Activated T-cell treated with anti-CD3 and anti-CD28 coated beads, Interleukin-2, amount 50 U/mL, for 72 hours (primary cell): ENCODE measurements at regions not wholly inside any gene's neighbourhood (a gene's known extent, or its start where the extent isn't known, plus 50 kb on each side); places are given as distances from the start of the nearest gene placed in this dataset.

Experiments
- ATAC-seq, 2 donors: fragments of 150-1000 bp; cut with Tn5 transposase; replicated peaks in 1 of 2; 2 replicates each; pipeline ENCODE4 v1.10.0; 2021; ENCODE audit warnings: moderate library complexity in 2 of 2, mild to moderate bottlenecking in 1 of 2
- DNase-seq, 2 donors: peaks; one replicate each; pipeline ENCODE4 v3.0.0; 2021 to 2022; ENCODE audit warnings: mixed read lengths in 1 of 2
- H3K27ac Mint-ChIP-seq: one replicate; pipeline ENCODE4 v1.8.0; 2022; ENCODE audit warnings: mild to moderate bottlenecking, moderate library complexity, mixed read lengths
- H3K27me3 Mint-ChIP-seq: one replicate; pipeline ENCODE4 v1.8.0; 2022; ENCODE audit warnings: low read depth, mixed read lengths
- H3K36me3 Mint-ChIP-seq, 2 donors: one replicate each; pipeline ENCODE4 v1.8.0; 2022; ENCODE audit warnings: mixed read lengths in 2 of 2, mild to moderate bottlenecking in 1 of 2; ENCODE audit not compliant: insufficient read depth in 2 of 2
- H3K4me1 Mint-ChIP-seq: one replicate; pipeline ENCODE4 v1.8.0; 2022; ENCODE audit warnings: low read depth, mixed read lengths
- H3K4me3 Mint-ChIP-seq, 2 donors: one replicate each; pipeline ENCODE4 v1.8.0; 2022; ENCODE audit warnings: mild to moderate bottlenecking in 2 of 2, mixed read lengths in 2 of 2, moderate library complexity in 2 of 2
- H3K9me3 Mint-ChIP-seq, 2 donors: one replicate each; pipeline ENCODE4 v1.8.0; 2022; ENCODE audit warnings: mixed read lengths in 2 of 2

DNA sequence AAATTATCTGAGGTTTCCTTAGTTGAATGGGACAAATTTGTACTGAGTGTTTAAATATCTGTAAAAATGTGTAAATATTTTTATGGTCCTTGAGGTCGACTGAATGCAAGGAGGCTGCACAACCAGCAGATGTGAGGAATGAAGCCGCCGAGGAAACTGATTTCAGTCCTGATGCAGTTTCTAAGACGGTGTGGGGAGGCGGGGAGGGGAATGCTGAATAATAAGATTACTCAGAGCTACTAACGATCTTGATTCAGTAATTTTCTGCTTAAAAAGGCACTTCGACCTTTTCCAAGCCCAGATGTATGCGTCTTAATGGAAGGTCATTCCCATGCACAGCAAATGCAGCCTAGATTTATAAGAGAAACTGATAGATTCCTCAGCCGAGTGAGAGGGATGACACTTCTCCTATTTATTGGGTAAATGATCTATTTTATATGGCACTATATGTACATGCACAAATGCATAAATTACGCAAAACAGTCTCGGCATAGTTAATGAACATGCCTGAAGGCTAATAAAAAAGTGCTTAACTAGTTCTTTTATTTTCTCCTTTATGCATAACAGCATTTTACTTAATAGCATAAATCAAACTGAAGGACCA is 167.6 kb upstream of the PITRM1 start:
- Mint-ChIP-seq H3K9me3 (no peaks in the 10 kb centered on the region), H3K27ac (no peak overlapping the region), H3K4me1 (no peaks in the 10 kb centered on the region), H3K27me3 (peaks cover 18% of the 10 kb centered on the region), H3K36me3 (no peaks in the 10 kb centered on the region), H3K4me3 (no peak overlapping the region)
- ATAC-seq (no peak), DNase-seq (no peak)

DNA sequence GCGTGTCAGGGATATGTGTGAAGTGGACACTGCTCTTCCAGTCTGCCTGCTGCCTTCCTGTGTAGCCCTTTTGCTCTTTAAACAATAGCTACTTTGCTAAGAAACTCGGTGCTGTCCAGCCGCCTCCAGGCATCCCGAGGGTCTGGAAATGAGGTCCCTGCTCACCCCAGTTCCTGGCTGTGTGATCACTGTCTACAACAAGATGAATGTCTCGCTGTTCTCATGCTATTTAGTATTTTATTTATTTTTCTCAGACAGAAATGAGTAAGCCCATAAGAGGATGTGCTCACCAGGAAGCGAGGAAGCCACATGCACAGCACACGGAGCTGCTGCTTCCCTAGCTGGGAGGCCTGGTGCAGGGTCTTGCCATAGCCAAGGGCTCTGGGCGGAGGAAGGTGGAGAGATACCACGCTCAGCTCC is 167.0 kb upstream of the PITRM1 start:
- Mint-ChIP-seq H3K27me3 (peaks cover 11% of the 10 kb centered on the region), H3K9me3 (no peaks in the 10 kb centered on the region), H3K4me1 (no peaks in the 10 kb centered on the region), H3K4me3 (no peak overlapping the region), H3K27ac (no peak overlapping the region), H3K36me3 (no peaks in the 10 kb centered on the region)
- DNase-seq (no peak), ATAC-seq (no peak)

DNA sequence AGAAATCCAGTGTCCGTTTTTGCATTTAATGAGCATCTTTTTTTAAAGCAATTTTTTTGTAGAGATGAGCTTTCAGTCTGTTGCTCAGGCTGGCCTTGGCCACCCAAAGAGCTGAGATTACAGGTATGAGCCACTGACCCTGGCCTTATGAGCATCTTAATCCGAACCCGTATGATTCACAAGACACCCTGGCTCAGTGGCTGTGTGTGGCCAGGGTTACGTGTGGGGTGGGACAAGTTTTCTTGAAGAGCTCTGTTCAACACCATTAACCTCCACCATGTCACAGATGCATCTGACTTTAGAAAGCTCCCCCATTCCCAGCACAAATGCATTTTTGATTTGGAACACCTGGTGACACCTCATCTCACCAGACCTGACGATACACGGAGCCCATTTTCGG is 166.5 kb upstream of the PITRM1 start:
- DNase-seq (no peak), ATAC-seq (no peak)
- Mint-ChIP-seq H3K9me3 (no peaks in the 10 kb centered on the region), H3K4me1 (no peaks in the 10 kb centered on the region), H3K27me3 (peaks cover 11% of the 10 kb centered on the region), H3K27ac (no peak overlapping the region), H3K36me3 (no peaks in the 10 kb centered on the region), H3K4me3 (no peak overlapping the region)

DNA sequence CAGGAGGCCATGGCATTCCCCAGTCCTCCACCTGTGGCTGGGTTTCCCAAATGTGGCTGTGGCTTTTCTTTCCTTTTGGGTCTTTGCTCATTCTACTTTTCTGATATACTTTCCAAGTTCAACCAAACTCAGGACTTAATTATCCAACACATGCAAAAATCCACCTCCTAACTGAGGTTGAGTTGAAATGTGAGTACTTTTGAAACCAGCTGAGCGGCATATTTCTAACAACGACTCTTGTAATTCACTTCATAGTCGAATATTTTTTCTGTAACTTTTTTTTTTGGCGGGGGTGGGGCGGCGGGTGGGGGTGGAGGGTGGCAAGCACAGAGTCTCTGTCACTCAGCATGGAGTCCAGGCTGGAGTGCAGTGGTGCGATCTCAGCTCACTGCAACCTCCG is 165.2 kb upstream of the PITRM1 start:
- Mint-ChIP-seq H3K9me3 (no peaks in the 10 kb centered on the region), H3K4me3 (no peak overlapping the region), H3K27ac (no peak overlapping the region), H3K4me1 (no peaks in the 10 kb centered on the region), H3K36me3 (no peaks in the 10 kb centered on the region), H3K27me3 (peaks cover 19% of the 10 kb centered on the region)
- ATAC-seq = no peak
- no peak for DNase-seq

DNA sequence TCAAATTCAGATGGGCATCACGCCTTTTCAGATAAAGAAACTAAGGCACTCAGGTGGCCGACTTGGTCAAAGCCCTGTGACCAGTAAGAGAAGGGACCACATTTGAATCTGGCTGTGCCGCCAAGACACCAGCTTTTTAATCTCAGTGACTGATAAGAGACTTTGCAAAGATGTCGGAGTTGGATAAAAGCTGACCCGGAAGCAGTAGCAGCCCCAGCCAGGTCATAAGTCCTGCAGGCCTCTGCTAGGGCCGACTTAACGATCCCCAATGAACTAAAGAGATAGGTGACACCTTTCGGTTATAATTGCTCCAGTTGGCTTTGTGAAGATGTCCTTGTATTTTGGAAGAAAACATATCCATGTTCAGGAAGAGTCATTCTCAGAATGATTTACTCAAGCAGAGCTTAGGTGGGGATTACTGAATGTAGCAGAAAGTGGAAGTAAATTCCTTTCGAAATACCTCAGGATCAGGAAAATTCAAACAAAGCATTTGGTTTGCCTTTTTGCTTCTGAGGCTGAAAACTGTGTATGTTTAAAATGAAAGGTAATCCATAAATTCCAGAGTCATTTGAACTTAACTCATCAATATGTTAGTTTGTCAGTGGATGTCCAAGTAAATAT is 164.2 kb upstream of the PITRM1 start:
- no peaks in the 10 kb centered on the region for H3K9me3 Mint-ChIP-seq
- H3K36me3 Mint-ChIP-seq = no peaks in the 10 kb centered on the region
- no peak for ATAC-seq
- no peaks in the 10 kb centered on the region for H3K4me1 Mint-ChIP-seq
- H3K27ac Mint-ChIP-seq = no peak overlapping the region
- peaks cover 19% of the 10 kb centered on the region for H3K27me3 Mint-ChIP-seq
- no peak overlapping the region for H3K4me3 Mint-ChIP-seq
- DNase-seq = no peak

DNA sequence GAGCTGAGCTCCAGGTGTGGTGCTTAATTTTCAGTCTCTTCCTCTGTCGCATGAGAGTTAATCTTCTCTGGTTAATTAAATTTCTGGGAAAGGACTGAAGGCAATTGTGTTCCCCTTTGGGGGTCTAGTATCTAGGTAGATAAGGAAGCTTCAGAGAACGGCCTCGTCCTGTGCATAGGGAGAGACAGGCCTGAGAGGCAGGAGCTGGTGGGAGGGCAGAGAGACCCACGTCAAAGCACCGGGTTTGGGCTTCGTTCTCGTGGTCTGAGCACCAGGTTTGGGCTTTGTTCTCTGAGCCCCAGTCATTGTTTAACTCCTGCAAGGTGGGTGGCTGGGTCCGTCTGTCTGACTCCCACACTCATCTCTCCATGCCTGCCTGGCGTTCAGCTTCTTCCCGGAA is 160.8 kb upstream of the PITRM1 start:
- Mint-ChIP-seq H3K4me1 (no peaks in the 10 kb centered on the region), H3K36me3 (no peaks in the 10 kb centered on the region), H3K27me3 (peaks cover 21% of the 10 kb centered on the region), H3K4me3 (no peak overlapping the region), H3K9me3 (no peaks in the 10 kb centered on the region), H3K27ac (no peak overlapping the region)
- ATAC-seq (no peak), DNase-seq (no peak)

DNA sequence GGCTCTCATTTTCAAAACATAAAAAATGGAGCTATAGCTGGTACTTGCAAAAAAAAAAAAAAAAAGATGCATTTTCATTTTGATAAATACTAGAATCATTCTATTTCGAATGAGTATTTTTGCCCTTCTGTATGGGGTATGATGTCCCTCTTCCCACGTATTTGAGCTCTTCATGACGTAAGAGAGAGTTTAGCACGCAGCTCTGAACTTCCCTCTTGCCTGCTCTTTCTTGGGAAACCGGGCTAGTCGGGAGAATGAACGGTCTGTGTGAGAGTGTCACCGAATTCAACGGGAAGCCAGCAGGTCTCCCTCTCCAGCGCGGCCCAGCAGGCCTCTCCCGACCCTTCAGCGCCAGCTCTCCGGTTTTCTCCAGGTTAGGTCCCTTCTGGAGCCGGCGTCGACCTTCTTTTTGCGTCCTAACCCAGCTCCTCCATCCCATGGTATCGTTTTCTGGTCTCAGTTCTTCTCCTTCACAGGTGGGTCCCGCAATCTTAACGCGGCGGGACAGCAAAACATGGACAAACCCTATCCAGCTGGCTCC is 159.2 kb upstream of the PITRM1 start:
- Mint-ChIP-seq H3K9me3 (no peaks in the 10 kb centered on the region), H3K27me3 (peaks cover 21% of the 10 kb centered on the region)

DNA sequence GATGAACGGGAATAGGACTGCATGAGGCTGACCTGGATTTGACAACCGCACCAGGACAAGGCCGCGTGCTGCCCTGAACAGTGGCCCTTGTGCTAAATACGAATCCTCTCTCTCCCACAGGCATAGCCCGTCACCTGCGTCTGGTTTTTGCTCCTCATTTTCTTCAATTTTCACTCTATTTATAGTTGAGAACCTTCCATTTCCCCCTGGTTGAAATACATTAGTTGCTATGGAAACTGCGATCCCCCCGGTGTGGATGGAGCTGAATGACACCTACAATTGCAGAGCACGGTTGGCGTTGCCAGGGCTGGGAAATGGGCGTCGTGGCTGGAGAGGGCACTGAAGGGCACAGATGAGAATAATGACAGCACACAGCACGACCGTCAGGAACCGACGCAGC is 158.6 kb upstream of the PITRM1 start:
- no peak for ATAC-seq
- no peaks in the 10 kb centered on the region for H3K36me3 Mint-ChIP-seq

More for the DNA sequence above, 159.2 kb upstream of the PITRM1 start:
- H3K4me3 Mint-ChIP-seq = no peak overlapping the region
- ATAC-seq (no peak), DNase-seq (no peak)
- H3K27ac Mint-ChIP-seq = no peak overlapping the region
- no peaks in the 10 kb centered on the region for H3K4me1 Mint-ChIP-seq
- no peaks in the 10 kb centered on the region for H3K36me3 Mint-ChIP-seq

DNA sequence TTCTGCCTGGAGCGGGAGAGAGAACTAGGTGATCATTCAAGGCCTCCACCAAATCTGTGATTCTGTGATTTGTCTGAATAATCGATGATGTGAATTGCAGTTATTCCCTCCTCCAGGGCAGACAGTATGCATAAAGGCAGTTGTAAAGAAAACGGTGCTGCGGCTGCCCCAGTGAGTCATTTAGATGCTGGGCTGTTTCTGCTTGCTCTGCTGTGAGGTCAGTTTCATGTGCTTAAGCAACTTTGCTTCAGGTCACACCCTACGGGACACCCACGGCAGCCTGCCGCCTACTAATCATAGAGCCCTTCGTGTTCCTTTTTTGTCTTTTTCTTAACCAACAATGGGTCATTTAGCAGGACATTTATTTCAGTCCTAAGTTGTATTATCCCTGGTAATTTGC is 158.1 kb upstream of the PITRM1 start:
- no peak for DNase-seq
- Mint-ChIP-seq H3K36me3 (no peaks in the 10 kb centered on the region), H3K4me3 (no peak overlapping the region), H3K27ac (no peak overlapping the region), H3K9me3 (no peaks in the 10 kb centered on the region), H3K27me3 (peaks cover 21% of the 10 kb centered on the region), H3K4me1 (no peaks in the 10 kb centered on the region)
- peak in 1 of 2 donors; percentile 30 for ATAC-seq

More for the DNA sequence above, 158.6 kb upstream of the PITRM1 start:
- H3K27me3 Mint-ChIP-seq = peaks cover 21% of the 10 kb centered on the region
- no peaks in the 10 kb centered on the region for H3K4me1 Mint-ChIP-seq
- no peaks in the 10 kb centered on the region for H3K9me3 Mint-ChIP-seq
- no peak overlapping the region for H3K27ac Mint-ChIP-seq
- H3K4me3 Mint-ChIP-seq = no peak overlapping the region
- DNase-seq = no peak

DNA sequence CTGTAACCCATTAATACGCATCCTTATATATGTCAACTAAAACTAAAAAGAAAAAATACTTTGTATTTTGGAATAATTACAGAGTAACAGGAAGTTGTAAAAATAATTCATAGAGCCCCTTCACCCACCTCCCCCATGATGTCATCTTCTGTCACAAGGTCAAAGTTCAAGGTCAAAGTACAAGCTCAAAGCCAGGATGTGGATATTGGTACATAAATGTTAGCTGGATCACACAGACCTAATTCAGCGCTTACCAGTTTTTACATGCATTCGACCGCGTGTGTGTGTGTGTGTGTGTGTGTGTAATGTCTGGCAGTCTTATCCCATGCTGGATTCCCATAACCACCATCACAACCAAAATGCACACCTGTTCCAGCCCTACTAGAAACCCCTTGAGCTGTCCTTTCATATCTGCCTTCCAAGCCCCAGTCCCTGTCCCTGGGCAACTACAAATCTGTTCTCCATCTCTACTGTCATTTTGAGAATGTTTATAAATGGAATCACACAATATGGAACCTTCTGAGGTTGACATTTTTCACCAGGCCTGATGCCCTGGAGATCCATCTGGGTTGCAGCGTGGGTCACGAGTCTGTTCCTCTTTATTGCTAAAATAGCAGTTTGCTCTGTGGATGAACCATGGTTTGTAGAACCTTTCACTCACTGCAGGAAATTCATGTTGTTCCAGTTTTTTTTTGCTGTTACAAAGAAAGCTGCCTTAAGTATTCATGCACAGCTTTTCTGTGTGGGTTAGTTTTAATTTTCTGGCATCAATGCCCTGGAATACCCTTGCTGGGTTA is 153.6 kb upstream of the PITRM1 start:
- H3K27ac Mint-ChIP-seq = no peak overlapping the region
- peaks cover 7% of the 10 kb centered on the region for H3K27me3 Mint-ChIP-seq
- H3K36me3 Mint-ChIP-seq = no peaks in the 10 kb centered on the region
- no peak for DNase-seq
- H3K4me3 Mint-ChIP-seq = no peak overlapping the region
- no peaks in the 10 kb centered on the region for H3K9me3 Mint-ChIP-seq
- no peak for ATAC-seq
- H3K4me1 Mint-ChIP-seq = no peaks in the 10 kb centered on the region

DNA sequence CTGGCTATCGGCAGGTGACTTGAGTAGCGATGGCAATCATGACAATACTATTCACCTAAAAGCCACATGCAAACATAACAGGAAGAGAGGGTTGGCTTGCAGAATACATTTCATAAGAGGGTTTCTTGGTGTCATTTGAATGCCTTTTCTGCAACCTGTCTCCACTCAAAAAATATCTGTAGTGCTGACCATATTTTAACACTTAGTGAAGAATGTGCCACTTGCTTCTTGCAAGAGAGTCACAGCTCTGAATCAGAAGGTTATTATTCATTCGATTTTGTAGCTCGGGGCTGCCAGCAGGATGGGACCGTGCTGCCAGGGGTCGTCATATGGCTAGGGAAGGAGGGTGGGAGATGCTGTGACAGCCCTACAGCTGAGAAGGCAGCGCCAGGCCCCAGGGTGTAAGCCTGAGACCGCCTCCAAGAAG is 152.0 kb upstream of the PITRM1 start:
- H3K27me3 Mint-ChIP-seq = peaks cover 7% of the 10 kb centered on the region
- DNase-seq (no peak), ATAC-seq (no peak)
- H3K4me1 Mint-ChIP-seq = no peaks in the 10 kb centered on the region
- no peak overlapping the region for H3K27ac Mint-ChIP-seq
- H3K4me3 Mint-ChIP-seq = no peak overlapping the region
- no peaks in the 10 kb centered on the region for H3K36me3 Mint-ChIP-seq
- no peaks in the 10 kb centered on the region for H3K9me3 Mint-ChIP-seq

DNA sequence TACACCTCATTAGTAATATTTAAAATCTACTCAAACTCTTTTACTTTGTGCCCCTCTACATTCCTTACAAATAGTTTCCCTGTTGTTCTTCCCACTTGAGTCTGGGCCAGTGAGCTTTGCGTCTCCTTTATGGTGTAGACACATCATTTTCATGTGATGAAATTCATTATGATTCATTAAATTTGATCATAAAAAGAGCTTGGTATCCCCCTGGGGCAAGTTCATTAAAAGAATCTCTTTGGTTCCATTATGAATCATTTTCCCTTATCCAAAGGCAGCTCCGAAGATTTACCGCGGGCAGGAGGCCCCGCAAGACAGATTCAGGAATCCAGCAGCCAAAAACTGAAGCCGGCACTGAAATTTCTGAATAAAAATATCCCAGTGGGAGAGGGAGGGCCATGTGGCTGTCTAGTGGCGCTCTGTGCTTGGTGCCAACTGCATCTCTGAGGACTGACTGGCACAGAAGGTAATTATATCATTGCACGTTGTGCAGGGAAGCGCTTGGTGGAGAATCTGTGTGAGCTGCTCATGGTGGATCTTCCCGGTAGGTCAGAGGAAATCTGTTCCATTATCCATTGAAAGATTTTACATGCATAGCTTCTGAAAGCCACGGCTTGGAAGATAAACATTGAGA is 151.4 kb upstream of the PITRM1 start:
- peaks cover 0 to 1% of the 10 kb centered on the region in 2 donors for H3K36me3 Mint-ChIP-seq
- H3K4me3 Mint-ChIP-seq = no peak overlapping the region
- peaks cover 2% of the 10 kb centered on the region for H3K4me1 Mint-ChIP-seq
- no peak overlapping the region for H3K27ac Mint-ChIP-seq
- DNase-seq = no peak
- ATAC-seq = no peak
- H3K27me3 Mint-ChIP-seq = peaks cover 7% of the 10 kb centered on the region
- H3K9me3 Mint-ChIP-seq = peaks cover 0 to 2% of the 10 kb centered on the region in 2 donors

DNA sequence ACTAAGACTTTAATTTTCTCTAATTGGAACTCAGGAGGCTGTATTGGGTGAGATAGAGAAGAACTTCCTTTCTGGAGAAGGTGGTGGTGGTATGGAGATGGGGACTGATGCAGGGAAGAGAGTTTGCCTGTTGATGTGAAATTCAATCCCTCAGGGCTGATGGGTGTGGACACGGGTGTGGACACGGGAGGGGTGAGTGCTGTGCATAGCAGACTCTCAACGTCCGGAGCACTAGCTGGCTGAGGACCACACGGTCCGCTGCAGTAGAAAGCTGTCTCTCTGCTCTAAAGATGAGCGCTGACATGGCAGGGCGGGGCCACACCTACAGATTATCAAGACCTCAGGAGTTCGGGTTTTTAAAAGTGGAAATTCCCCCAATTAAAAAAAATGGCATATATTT is 148.5 kb upstream of the PITRM1 start:
- H3K9me3 Mint-ChIP-seq = peaks cover 0 to 2% of the 10 kb centered on the region in 2 donors
- H3K36me3 Mint-ChIP-seq = peaks cover 0 to 2% of the 10 kb centered on the region in 2 donors
- H3K4me3 Mint-ChIP-seq = no peak overlapping the region
- H3K27me3 Mint-ChIP-seq = peaks cover 18% of the 10 kb centered on the region
- no peak overlapping the region for H3K27ac Mint-ChIP-seq
- DNase-seq (no peak), ATAC-seq (no peak)
- H3K4me1 Mint-ChIP-seq = peaks cover 4% of the 10 kb centered on the region
